Bone marrow (tissue), 2 donors: ENCODE measurements at regions not wholly inside any gene's neighbourhood (a gene's known extent, or its start where the extent isn't known, plus 50 kb on each side); places are given as distances from the start of the nearest gene placed in this dataset.
"Not testable (repeated sequence)": the region's sequence is repeated elsewhere in the genome, so short reads cannot be mapped to it uniquely, and the experiment has no call there.

ENCODE experiments used
- DNase-seq, 2 donors: peaks; one replicate each; lab custom pipeline; 2025; lab: John Stamatoyannopoulos, UW

DNA sequence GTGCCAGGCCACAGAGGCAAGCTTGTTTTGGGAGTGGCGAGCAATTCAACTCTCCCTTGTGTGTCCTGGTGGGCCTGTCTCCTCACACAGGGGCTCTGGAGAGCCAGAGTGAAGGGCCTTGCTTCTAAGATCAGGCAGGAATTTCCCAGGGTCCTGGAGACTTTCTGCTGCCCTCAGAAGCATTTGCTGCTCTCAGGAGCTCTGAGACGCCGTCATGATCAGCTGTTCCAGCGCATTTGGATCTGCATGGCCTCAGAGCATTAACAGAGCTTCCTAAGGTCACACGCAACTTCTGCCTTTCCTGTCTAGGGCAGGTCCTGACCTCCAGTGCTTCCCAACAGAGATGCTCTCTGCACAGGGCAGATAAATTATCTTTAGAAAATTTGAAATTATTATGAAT lies 52.2 kb upstream of the C10orf90 start:
- no peak for DNase-seq

DNA sequence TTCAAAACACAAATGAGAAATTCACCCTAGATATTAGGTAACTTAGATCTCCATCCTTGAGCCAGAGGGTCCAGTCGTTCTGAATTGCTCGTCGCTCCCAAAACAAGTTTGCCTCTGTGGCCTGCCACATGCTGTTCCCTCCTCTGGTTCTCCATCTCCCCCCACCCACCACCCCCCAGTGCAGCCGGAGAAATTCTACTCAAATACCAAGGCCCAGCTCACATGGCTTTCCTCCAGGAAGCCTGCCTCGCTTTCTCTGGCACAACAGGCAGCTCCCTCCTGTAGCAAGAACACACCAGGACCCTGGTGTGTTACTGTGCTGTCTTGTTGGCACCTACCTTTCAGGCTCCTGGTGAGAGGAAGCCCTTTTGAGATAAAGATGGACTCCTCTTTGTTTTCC lies 52.7 kb upstream of the C10orf90 start:
- no peak for DNase-seq

DNA sequence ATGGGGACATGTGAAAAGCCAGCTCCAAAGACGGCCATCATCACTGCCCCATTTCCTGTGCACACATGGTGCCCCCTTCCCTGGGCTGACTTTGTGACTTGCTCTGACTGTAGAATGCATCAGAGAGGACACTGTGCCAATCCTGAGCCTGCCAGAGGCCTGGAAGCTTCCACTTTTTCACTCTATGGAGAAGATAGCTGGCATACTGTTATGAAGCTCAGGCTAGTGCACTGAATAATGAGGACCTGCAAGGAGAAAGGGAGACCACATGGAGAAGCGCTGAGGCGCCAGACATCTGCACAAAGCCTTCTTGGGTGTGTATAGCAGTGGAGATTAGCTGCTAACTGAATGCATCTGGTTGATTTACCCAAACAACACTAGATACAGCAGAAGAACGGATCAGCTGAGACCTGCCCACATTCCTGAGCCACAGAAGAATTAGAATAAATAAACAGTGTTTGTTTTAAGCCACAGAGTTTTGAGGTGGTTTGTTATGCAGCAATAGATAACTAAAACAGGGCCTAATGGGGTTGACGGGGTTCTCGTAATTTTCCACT lies 58.9 kb upstream of the C10orf90 start:
- no peak for DNase-seq

DNA sequence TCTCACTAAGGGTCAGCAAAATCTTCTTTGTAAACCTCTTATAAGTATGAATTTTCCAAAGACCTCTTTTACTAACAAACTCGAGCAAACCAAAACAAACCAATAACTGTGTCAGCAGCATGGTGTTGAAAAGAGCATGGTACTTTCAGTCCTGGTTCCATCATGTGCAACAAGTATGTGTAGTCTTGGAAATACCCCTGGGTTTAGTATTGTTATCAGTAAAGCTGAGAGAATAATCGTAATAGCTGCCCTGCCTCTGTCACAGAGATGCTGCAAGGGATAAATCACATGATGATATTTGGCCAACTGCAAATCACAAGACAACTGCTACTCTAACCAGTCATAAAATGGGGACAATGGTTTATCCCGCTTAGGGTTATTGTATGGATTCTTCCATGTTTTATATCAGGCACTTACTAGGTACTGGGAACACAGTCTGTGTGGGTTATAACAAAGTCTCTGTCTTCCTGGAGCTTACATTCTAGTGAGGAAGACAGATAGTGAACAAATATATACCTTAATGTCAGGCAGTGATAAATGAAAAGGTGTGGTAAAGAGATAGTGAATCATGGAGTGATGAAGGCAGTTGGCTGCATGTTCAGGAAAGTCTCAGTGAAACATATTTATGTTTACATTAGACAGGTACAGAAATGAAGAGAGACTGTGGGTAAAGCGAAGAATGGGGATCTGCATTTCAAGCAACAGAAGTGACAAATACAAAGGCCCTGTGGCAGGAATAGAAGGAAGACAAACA lies 60.5 kb upstream of the C10orf90 start:
- DNase-seq = no peak

DNA sequence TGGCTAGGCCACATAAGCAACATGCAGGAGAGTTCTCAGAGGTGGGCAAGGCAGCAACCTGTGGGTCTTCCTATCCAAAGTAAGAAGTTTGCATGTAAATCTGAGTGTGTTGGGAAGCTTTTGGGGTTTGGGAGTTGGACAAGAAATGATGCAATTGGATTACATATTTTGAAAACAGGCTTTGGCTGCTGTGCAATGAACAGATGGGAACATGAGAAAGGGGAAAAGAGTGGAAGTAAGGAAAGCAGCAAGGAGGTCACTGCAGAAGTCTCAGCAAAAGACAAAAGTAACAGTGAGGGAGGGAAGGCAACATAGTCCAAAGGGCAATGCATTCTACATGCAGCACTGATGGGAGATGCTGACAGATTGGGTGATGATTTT lies 61.1 kb upstream of the C10orf90 start:
- no peak for DNase-seq

DNA sequence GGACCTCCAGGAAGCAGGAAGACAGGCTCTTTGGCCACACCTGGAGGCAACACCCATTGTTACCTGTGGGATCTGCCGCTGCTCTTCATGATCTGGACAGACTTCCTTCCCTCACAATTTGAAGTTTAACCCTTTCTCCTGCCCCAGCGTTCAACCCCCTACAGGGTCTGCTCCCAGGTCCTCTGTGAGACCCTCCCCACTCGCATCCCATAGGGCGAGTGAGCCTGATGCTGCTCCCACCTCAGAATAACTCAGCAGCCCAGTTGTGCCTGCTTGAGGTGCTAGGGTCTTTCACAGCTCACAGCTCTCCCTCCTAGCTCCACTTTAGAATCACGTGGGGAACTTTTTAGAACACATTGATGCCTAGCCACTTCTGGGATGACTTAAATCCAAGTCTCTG lies 61.8 kb upstream of the C10orf90 start:
- no peak for DNase-seq

DNA sequence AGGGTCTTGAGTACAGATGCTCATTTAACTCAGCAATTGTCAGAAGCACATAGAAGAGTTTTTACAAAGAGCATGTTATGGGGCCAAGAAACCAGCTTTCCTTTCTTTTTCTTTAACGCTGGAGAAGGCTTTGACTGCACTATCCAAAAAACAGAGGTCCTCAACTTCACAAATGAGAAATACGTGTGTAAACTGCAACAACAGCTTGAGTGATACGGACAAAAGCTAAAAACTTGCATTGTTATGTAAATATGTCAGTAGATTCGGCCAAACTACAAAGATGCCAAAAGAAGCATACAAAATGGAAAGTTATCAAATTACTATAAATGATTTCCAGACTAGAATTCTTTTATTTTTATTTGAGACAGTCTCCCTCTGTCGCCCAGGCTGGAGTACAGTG lies 62.4 kb upstream of the C10orf90 start:
- DNase-seq = no peak

DNA sequence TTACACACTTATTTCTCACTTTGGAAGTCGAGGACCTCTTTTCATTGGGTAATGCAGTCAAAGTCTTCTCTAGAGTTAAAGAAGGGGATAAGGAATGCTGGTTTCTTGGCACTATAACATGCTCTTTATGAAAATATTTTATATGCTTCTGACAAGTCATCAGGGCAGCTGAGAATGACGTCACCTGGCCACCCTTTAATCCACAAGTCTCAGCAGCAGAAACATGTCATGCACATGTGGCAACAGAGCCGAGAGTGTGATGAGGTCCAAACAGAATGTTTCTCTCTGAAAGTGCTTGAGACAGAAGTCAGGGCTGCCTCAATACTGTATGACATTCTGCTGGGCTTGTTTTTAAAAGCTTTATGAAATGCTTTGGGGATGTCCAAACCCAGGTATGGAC lies 63.5 kb upstream of the C10orf90 start:
- no peak for DNase-seq

DNA sequence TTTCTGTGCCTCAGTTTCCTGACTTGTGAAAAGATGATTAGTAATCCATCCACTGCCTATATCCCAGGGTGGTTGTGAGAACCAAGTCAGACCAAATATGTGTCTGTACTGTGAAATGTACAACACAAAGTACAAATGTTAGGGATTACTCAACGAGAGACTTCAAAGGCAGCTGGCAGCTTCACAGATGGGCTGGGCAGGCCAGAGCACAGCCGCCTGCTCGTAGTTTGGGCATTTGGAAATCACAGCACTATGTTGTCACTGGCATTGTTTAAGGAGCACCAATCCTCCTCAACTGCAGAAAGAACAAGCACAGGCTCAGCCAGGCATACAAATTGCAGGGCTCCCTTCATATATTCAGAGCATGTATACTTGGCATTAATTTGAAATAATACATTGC lies 64.5 kb upstream of the C10orf90 start:
- no peak for DNase-seq

DNA sequence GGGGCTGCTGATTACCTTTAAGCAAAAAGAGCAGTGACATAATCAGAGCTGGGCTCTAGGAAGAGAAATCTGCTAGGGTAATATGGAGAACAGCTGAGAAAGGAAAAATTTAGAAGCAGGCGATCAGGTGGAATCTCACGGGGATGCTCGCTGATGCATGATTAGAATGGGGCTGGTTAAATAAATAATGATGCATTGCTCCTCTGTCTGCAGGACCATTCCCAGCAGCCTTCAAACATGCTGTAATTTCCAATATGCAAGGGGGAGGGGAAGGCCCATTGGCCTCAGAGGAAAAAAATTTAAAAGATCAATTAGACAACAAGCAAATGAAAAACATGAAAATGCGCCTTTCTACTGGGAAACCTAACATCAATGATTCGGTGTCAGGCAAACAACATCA lies 65.6 kb upstream of the C10orf90 start:
- no peak for DNase-seq

DNA sequence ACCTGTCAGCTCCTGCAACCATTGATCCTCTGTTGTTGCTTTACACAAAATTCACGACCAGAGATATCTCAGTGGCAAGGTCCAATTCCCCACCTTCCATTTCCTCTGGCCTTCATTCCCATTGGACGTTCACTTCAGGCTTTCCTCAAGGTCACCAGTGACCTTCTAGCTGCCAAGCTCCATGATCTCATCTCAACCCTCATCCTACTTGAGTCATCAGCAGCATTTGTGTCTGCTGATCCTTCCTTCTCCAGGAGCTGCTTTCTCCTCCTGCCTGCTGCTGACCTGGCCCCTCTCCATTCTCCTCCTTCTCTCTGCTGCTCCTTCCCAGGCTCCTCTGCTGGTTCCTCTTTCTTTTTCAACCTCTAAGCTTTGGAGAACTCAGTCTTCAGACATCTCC lies 66.2 kb upstream of the C10orf90 start:
- no peak for DNase-seq

DNA sequence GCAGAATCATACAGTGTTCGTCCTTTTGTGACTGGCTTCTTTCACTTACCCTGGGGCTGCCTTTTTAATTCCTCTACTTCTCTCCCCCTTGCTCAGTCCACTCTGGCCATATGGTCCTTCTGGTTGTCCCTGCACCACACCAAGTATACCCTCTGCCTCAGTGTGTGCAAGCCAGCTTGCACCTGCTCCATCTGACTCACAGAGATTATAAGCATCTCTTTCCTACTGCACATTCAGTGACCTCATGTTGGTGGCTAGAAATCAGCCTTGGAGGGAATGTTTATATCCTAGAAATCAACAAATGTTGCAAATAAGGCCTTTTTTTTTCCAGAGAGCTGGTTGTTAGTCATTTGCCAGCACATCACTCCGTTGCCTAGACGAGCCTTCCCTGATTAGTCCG lies 67.5 kb upstream of the C10orf90 start:
- DNase-seq = no peak

DNA sequence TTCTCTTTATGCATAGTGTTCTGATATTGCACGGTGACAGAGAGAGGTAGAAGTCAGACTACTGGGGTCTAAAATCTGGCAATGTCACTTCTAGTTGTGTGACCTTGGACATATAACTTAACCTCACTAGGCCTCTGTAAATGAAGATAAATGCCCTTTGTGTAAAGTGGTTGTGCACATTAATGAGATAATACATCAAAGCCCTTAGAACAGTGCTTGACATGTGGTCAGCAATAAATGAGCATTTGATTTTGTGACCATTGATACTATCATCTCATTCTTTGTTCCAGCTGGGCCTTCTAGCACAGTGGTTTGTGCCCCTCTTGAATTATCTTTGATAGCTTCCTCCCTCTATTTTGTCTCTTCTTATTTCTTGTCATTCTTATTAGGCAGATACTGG lies 74.1 kb upstream of the C10orf90 start:
- DNase-seq = no peak

DNA sequence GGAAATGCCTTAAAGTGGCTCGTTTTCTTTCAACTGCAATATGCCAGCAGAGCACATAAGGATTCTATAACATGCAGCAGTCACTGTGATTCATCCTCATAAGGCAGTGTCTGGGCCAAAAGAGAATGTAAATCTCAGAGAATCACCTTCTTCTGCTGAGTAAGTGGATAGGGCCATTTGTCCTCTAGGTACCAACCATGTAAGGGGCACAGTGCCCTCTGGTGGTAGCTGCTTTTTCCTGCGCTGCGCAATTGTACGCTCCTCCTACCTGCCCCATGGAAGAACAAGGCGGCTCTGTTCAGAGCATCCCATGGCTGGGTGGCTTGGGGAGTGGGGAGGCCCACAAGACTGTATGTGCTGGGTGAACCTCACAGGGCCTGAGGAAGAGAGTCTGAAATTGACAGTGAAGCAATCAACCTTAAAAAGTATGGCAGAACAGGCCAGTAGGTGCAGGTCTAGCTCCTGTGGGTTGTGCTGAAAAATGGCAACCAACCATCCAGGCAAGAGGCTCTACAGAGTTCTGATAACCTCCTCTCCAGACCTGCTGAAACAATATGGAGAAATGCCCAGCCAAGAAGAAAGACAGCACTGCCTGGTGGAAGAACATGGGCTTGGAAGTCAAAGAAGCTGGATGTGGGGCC lies 78.6 kb upstream of the C10orf90 start:
- peak in 1 of 2 donors; percentile 7 for DNase-seq

DNA sequence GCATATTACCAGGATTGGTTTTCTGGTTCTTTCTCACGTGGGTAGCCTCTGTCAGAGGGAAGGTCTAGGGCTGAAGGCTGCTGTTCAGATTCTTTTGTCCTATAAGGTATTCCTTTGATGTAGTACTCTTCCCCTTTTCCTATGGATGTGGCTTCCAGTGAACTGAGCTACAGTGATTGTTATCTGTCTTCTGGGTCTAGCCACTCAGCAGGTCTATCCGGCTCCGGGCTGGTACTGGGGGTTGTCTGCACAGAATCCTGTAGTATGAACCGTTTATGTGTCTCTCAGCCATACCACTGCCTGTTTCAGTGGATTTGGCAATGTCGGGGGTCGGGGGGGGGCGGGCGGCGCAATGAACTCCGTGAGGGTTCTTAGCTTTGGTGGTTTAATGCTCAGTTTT lies 84.5 kb upstream of the C10orf90 start:
- no peak for DNase-seq

DNA sequence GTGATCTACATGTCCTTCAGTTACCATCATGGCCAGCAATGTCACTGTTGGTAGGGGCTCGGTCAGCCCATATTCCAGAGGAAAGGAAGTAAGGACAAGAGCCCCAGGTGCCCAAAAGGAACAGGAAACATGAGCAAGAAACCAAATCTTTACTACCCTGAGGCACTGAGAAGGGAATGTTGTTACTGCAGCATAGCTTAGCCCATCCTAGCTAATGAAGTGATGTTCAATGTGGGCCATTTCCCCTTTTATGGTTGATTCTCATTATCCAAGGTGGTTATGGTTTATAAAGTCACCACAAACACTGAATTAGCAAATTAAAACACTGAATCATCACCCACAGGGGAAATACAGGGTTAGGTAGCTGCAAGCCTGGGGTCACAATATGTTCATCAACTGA lies 88.4 kb upstream of the C10orf90 start:
- no peak for DNase-seq

DNA sequence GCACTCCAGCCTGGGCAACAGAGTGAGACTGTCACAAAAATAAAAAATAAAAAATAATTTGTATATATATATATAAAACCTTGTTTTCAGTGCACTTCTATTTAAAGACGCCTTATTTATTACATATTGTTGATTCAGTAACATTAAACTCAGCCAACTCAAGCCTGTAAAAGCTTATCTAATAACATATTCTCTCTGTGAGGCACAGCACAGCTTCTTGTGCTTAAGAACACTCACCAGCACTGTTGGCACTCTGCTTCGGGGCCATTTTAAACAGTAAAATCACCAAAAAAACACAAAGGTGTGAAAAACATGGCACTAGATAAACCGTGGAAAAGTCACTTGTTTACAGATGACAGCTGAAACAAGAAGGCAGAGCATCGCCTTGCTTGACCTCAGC lies 89.0 kb upstream of the C10orf90 start:
- no peak for DNase-seq

DNA sequence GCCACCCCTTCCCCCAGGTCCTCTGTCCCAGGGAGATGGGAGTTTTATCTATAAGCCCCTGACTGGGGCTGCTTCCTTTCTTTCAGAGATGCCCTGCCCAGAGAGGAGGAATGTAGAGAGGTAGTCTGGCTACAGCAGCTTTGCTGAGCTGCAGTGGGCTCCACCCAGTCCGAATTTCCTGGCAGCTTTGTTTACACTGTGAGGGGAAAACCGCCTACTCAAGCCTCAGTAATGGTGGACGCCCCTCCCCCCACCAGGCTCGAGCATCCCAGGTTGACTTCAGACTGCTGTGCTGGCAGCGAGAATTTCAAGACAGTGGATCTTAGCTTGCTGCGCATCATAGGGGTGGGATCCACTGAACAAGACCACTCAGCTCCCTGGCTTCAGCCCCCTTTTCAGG lies 96.2 kb upstream of the C10orf90 start:
- DNase-seq = not testable (repeated sequence)

DNA sequence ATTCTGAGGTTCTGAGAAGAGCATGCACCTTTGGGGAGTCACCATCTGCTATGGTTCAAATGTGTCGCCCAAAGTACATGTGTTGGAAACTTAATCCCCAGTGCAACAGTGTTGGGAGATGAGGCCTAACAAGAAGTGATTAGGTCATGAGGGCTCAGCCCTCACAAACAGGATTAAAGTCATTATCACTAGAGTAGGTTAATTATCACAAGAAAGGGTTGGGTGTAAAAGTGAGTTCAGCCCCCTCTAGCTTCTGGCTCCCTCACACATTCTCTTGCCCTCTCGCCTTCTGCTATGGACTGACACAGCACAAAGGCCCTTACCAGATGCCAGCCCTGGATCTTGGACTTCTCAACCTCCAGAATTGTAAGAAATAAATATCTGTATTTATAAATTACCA lies 100.3 kb upstream of the C10orf90 start:
- no peak for DNase-seq

DNA sequence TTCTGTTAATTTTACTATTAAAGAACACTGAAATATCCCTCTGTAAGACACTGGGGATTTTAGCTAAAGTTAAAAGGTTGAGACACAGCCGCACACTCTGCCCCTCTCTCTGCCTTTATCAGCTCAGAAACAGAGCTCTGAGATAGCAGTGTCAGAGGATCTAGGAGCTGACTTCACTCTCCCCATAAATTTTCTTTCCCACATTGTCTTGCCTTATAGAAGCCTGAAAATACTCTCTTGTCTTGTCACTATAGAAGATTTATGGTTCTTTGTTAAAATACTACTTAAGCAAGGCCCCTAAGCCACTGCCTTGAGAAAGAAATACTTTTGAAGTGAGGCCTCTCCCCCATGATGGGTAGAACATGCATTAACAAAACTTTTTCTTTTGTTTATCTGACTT lies 105.7 kb upstream of the C10orf90 start:
- no peak for DNase-seq

DNA sequence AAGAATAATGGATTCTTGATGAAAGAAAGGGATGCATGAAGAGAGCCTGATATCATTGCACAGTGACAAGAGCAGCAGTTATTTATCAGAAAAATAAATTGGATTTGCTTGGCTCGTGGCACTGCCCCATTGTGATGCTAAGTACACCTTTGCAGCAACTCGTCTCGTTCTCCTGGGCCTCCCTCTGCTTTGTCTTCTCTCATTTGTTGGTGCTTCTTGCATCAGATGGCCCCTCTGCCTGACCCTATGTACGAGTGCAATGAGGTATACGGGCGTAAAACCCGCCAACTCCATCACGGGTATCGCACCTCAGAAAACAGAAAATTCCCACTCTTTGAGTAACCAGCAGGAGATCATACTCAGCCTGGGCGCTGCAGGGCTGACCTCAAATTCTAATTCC lies 107.2 kb upstream of the C10orf90 start:
- no peak for DNase-seq

DNA sequence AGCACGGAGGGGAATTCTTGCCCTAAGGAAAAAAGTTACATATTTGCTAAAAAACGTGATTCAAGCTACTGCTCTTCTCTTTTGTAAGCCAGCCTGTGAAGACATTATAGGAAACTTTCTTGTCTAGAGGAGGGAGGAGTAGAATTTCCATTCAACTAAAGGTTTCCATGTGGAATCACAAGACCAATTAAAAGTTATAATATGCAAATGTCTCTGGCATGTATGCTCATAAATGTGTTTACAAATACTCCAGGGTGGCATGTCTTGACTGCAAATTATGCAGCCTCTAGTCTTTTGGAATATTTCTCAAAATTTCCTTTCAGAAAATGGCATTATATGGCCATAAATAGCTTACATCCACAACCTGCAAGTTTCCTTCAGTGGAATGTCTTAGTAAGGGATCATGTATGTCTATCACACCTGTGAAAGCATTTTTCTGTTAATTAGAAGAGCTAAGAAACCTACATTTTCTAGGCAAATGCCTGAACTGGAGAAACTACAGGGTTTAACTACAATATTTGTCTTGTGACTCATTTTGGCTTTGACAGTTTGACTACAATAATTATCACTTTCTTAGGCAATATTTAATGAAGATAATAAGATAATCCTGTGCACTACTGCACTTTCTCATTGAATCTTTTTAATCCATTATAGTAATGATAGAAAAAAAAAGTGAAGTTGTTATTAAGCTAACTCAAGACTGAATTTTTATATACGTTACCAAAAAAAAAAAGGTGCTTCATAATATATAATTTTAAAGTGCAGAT lies 111.1 kb upstream of the C10orf90 start:
- DNase-seq = no peak
